Natural killer cell treated with Interleukin-12 subunit alpha and Interleukin-12 subunit beta and Interleukin-15 and Interleukin-18, amount 100 ng/mL, for 72 hours (primary cell): ENCODE measurements at regions not wholly inside any gene's neighbourhood (a gene's known extent, or its start where the extent isn't known, plus 50 kb on each side); places are given as distances from the start of the nearest gene placed in this dataset.
A peak's percentile ranks its signal among the peaks of the same experiment; 100 is the strongest.

Source experiments
- ATAC-seq, 2 donors: fragments of 150-1000 bp; cut with Tn5 transposase in 1 of 2; sonication (Bioruptor Pico), chemical (Tn5 transposase) in 1 of 2; 2 replicates each; pipeline ENCODE4 v1.10.0; 2021
- DNase-seq: peaks from one replicate; pipeline ENCODE4 v3.0.0; 2022; ENCODE audit warnings: low spot score
- H3K27ac Mint-ChIP-seq, 2 donors: 1 replicate in 1 of 2; 2 replicates in 1 of 2; pipeline ENCODE4 v1.8.0; 2022; ENCODE audit warnings: mixed read lengths in 2 of 2, mild to moderate bottlenecking in 1 of 2, moderate library complexity in 1 of 2
- H3K27me3 Mint-ChIP-seq, 2 donors: 1 replicate in 1 of 2; 2 replicates in 1 of 2; pipeline ENCODE4 v1.8.0; 2022; ENCODE audit warnings: mixed read lengths in 2 of 2
- H3K36me3 Mint-ChIP-seq: one replicate; pipeline ENCODE4 v1.8.0; 2022; ENCODE audit warnings: mixed read lengths
- H3K4me1 Mint-ChIP-seq, 2 donors: 1 replicate in 1 of 2; 2 replicates in 1 of 2; pipeline ENCODE4 v1.8.0; 2022; ENCODE audit warnings: low read depth in 2 of 2, mixed read lengths in 2 of 2, mild to moderate bottlenecking in 1 of 2
- H3K4me3 Mint-ChIP-seq: one replicate; pipeline ENCODE4 v1.8.0; 2022; ENCODE audit warnings: mixed read lengths
- H3K9me3 Mint-ChIP-seq: 2 replicates; pipeline ENCODE4 v1.8.0; 2022; ENCODE audit warnings: mixed read lengths

DNA sequence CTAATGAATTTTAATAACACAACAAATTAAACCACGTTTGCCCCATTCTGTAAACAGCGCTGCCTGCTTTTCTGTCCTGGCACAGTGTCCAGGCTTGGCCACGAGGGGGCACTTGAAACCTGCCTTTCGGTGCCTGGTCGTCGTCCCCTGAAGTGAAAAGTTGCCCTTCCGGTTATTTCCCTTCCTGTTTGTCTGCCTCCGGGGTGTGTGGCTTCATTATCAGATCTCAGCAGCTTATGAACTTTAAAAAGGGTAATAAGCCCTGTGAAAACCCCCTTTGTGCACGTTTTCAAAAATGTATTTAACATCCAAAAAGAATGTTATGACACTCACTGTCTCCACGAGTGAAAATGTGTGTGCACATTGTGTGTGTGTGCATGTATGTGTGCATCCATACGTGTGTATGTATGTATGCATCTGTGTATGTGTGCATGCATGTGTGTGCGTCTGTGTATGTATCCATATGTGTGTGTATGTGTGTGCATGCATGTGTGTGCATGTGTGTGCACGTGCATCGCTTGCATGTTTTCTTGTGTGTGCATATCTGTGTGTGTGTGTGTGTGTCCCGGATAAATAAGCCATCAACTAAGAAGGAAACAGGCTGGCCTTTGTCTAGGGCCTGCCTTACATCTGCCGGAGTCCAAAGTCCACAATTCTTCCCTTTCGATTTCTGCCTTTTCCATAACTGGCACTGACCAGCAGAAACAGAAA, 358.4 kb downstream of the THBS2 start:
- peak; percentile 82 for DNase-seq
- H3K9me3 Mint-ChIP-seq = no peaks in the 10 kb centered on the region
- peak overlapping the region; percentile 11 for H3K4me3 Mint-ChIP-seq
- peaks cover 3 to 8% of the 10 kb centered on the region in 2 donors for H3K27me3 Mint-ChIP-seq
- peaks cover 6 to 27% of the 10 kb centered on the region in 2 donors for H3K4me1 Mint-ChIP-seq
- peak; percentile 78 to 89 for ATAC-seq
- H3K36me3 Mint-ChIP-seq = no peaks in the 10 kb centered on the region
- H3K27ac Mint-ChIP-seq = peak overlapping the region in 1 of 2 donors; percentile 77

DNA sequence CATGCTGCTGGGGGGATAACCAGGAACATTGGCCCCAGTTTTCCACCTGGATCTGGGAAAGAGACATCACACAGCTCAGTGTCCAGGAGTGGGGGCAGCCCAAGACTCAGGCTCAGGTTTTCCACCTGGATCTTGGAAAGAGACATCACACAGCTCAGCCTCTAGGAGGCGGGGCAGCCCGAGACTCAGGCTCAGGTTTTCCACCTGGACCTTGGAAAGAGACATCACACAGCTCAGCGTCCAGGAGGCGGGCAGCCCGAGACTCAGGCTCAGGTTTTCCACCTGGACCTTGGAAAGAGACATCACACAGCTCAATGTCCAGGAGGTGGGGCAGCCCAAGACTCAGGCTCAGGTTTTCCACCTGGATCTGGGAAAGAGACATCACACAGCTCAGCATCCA, 361.6 kb downstream of the THBS2 start:
- no peak overlapping the region for H3K4me3 Mint-ChIP-seq
- DNase-seq (no peak), ATAC-seq (no peak)
- peaks cover 6 to 20% of the 10 kb centered on the region in 2 donors for H3K4me1 Mint-ChIP-seq
- no peaks in the 10 kb centered on the region for H3K9me3 Mint-ChIP-seq
- no peaks in the 10 kb centered on the region for H3K36me3 Mint-ChIP-seq
- H3K27ac Mint-ChIP-seq = no peak overlapping the region
- no peaks in the 10 kb centered on the region for H3K27me3 Mint-ChIP-seq

DNA sequence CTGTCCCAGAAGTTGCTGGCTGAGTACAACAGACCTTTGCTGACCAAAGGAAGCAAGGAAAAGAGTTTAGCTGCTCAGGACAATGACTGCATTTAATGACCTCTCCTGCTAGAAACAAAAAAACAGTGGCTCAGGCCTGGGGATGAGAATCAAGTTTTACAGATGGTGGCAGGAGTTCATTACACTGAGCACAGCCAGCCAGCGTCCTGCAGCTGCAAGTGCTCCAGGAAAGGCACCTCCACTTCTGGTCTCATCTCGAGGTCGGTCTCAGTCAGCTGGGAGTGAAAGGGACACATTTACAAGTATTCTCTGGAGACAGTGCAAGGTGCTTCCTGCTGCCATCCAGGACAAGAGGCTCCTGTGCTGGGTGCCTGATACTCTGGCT, 362.7 kb downstream of the THBS2 start:
- ATAC-seq = no peak
- Mint-ChIP-seq H3K9me3 (no peaks in the 10 kb centered on the region), H3K27ac (no peak overlapping the region), H3K36me3 (no peaks in the 10 kb centered on the region), H3K4me1 (peaks cover 6 to 10% of the 10 kb centered on the region in 2 donors), H3K4me3 (no peak overlapping the region), H3K27me3 (no peaks in the 10 kb centered on the region)
- no peak for DNase-seq

DNA sequence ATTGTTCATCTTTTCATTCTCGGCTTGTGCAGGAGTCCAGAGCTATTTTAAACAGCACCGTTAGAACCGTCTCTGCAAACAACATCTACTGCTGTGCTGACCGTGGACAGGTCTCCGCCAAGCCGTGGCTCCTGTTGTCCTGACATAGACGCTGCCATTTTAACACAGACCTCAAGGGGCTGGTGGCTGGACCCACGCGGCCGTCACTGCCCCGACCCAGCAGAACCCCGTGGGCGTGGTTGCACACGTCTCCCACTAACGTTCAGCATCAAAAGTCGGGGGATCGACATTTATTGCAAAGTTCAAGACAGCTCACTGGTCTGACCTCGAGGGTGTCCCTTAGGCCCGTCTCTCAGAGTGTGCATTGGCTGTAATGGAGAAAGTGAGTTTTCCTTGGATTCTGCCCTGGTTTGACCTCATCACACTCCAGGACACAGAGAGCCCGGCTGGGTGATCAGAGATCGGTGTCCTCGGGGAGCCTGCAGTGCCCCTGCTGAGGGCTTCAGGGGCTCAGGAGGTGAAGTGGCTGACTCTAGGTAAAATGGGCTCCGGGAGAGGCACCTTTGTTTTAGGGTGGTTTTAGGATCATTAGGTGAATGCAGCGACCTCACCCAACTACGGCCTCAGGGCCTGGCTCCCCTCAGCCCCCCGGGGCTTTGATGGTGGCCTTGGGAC, 363.2 kb downstream of the THBS2 start:
- DNase-seq (no peak), ATAC-seq (no peak)
- H3K4me3 Mint-ChIP-seq = no peak overlapping the region
- no peak overlapping the region for H3K27ac Mint-ChIP-seq
- H3K36me3 Mint-ChIP-seq = no peaks in the 10 kb centered on the region
- H3K27me3 Mint-ChIP-seq = no peaks in the 10 kb centered on the region
- H3K4me1 Mint-ChIP-seq = peaks cover 4 to 5% of the 10 kb centered on the region in 2 donors
- no peaks in the 10 kb centered on the region for H3K9me3 Mint-ChIP-seq

DNA sequence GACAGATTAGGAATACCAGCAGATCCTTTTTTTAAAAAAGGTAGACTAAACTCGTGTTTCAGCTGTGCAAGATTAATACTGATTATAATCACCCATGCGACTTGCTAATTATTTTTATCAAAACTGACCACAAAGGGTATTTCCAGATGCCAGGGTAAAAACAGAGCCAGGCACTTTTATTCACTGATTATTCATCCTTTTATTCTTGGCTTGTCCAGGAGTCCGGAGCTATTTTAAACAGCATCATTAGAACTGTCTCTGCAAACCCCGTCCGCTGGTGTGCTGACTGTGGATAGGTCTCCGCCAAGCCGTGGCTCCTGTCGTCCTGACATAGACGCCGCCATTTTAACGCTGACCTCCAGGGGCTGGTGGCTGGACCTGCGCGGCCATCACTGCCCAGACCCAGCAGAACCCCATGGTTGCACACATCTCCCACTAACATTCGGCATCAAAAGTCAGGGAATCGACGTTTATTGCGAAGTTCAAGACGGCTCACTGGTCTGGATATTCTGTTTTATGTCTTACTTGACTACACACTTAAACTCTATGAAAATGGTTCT, 364.8 kb downstream of the THBS2 start:
- Mint-ChIP-seq H3K36me3 (no peaks in the 10 kb centered on the region), H3K4me1 (peaks cover 6 to 10% of the 10 kb centered on the region in 2 donors), H3K9me3 (no peaks in the 10 kb centered on the region), H3K27ac (no peak overlapping the region), H3K4me3 (no peak overlapping the region), H3K27me3 (no peaks in the 10 kb centered on the region)
- DNase-seq = no peak
- ATAC-seq = no peak

DNA sequence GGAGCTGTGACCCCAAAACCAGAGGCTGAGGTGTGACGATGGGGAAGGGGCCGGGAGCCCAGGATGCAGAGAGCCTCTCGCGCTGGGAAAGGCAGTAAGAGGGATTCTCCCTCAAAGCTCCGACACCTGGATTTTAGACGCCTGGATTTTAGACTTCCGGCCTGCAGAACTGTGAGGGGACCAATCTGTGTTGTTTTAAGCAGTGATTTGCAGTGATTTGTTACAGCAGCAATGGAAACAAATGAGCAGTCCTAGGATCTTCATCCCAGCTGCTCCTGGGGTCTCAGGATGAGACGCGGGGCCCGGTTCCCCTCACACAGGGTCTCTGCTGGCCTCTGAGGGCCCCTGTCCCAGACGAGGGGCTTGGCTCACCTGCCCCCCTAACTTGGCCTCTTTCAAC, 365.5 kb downstream of the THBS2 start:
- H3K4me1 Mint-ChIP-seq = peaks cover 9 to 16% of the 10 kb centered on the region in 2 donors
- no peak overlapping the region for H3K4me3 Mint-ChIP-seq
- ATAC-seq = no peak
- no peaks in the 10 kb centered on the region for H3K36me3 Mint-ChIP-seq
- no peaks in the 10 kb centered on the region for H3K9me3 Mint-ChIP-seq
- H3K27ac Mint-ChIP-seq = no peak overlapping the region
- no peaks in the 10 kb centered on the region for H3K27me3 Mint-ChIP-seq
- no peak for DNase-seq

DNA sequence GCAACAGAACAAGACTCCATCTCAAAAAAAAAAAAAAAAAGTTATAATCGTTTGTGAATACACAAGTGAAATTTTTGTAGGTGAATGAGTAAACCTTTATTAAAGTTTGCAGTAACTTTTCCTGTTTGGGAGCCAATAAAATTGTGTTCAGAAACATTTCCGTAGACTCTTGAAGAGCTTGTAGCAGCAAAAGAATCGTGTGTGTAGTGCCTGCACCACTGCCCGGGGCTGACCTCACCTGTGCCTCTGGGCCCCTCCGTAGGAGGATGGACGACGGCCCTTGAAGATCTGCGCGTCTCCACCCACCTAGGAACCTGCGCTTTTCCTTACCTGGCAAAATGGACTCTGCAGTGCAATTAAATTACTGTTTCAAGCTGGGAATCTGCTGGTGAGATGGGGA, 366.0 kb downstream of the THBS2 start:
- H3K36me3 Mint-ChIP-seq = no peaks in the 10 kb centered on the region
- no peak overlapping the region for H3K4me3 Mint-ChIP-seq
- H3K9me3 Mint-ChIP-seq = no peaks in the 10 kb centered on the region
- ATAC-seq = no peak
- no peak for DNase-seq
- no peaks in the 10 kb centered on the region for H3K27me3 Mint-ChIP-seq
- peaks cover 9 to 21% of the 10 kb centered on the region in 2 donors for H3K4me1 Mint-ChIP-seq
- H3K27ac Mint-ChIP-seq = no peak overlapping the region

DNA sequence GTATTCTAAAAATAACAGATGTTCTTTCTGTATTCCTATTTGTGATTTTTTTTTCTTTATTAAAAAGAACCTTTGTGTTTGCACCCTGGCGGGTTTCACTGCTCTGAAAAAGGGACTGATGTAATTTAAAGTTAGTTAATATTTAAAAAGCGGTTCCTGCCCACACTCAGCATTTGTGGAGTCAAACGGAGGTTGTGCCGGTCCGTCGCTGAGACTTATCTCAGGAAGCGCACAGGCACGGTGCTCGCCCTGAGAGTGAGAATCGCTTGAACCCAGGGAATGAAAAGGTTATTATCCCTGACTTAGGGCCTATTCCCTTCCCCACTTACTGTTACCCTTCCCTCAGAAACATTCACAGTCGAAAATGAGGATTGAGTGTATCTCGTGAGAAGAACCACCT, 366.7 kb downstream of the THBS2 start:
- no peak for ATAC-seq
- H3K9me3 Mint-ChIP-seq = no peaks in the 10 kb centered on the region

DNA sequence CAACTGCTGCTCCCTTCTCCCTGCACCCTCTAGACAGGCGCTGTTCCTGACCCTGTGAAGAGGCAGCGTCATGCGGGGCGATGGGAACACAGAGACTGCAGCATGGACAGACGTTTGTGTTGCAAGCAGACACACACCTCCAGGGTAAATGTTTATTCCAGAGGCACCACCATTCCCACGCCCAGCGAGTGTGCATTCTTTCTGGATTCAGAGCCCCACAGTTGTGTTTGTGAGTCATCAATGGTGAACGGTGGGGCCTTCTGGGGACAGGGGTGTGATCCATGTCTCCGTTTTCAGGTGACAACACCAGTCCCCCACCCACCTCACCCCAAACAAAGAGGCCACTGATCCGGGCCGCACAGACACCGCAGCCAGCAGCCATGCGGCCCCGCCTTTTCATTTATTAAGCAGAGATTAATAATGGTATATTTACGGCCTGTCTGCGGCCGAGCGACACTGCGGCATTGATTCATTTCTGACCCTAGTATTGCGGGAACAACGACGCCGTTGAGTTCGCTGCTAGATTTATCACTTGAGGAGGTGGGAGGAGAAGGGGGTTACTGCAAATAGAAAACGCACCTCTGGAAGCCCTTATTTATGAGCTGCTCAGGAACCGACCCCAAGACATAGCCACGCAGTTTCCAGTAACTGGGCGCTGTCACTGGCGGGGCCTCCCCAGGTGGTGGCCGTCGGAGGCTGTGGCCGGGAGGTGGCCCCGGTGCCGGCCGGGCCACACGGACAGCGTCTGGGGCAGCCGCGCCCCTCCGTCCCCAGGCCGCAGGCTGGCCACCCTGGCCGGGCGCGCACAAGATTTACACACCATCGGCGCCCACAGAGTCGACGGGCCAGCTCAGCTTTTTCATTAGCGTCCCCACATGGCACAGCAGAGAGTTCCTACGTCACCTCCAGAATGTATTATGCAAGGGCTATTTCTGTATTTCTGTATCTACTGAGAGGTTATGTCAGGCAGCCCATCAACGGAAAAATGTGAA, 367.6 kb downstream of the THBS2 start:
- Mint-ChIP-seq H3K27ac (no peak overlapping the region), H3K4me3 (no peak overlapping the region), H3K36me3 (no peaks in the 10 kb centered on the region), H3K4me1 (peaks cover 9 to 25% of the 10 kb centered on the region in 2 donors), H3K27me3 (no peaks in the 10 kb centered on the region), H3K9me3 (no peaks in the 10 kb centered on the region)
- DNase-seq (no peak), ATAC-seq (no peak)

More for the DNA sequence above, 366.7 kb downstream of the THBS2 start:
- H3K27ac Mint-ChIP-seq = no peak overlapping the region
- no peak for DNase-seq
- H3K4me3 Mint-ChIP-seq = no peak overlapping the region
- H3K36me3 Mint-ChIP-seq = no peaks in the 10 kb centered on the region
- no peaks in the 10 kb centered on the region for H3K27me3 Mint-ChIP-seq
- H3K4me1 Mint-ChIP-seq = peaks cover 9 to 21% of the 10 kb centered on the region in 2 donors

DNA sequence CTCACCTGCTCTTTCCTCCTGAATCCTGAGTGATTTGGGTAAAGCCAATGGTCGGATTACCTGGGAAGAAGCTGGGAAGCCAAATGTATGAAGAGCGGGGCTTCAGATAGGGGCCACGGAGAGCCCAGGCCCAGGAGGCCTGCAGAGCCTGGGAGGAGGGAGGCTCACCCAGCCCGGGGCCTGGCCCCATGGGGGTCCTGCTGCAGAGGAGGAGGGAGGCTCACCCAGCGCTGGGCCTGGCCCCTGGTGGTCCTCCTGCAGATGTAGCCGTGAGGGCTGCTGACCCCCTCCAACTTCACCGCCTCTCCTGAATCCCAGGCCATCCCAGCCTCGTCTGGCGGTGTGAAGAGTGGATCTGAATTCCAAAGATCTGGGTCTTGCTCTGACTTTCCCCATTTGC, 368.4 kb downstream of the THBS2 start:
- Mint-ChIP-seq H3K4me1 (peaks cover 9 to 28% of the 10 kb centered on the region in 2 donors), H3K27ac (no peak overlapping the region), H3K9me3 (no peaks in the 10 kb centered on the region), H3K36me3 (no peaks in the 10 kb centered on the region), H3K4me3 (no peak overlapping the region), H3K27me3 (no peaks in the 10 kb centered on the region)
- no peak for ATAC-seq
- no peak for DNase-seq

DNA sequence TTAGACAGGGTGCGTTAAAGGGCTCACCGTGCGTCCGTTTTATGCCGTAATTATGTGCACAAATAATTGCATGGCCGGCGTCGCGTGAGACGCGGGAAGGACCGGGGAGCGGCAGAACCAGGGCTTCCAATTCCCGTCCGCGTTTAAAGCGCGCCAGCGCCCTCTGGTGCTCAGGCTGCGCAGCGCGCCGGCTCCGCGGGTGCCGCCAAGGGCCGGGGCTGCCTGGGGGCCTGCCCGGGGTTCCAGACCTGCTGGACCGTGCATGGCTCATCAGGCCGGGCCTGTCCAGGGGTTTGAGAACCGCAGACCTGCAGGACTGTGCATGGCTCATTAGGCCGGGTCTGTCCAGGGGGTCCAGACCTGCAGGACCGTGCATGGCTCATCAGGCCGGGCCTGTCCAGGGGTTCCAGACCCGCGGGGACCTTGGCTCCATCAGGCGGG, 369.0 kb downstream of the THBS2 start:
- no peaks in the 10 kb centered on the region for H3K27me3 Mint-ChIP-seq
- H3K4me1 Mint-ChIP-seq = peaks cover 9 to 28% of the 10 kb centered on the region in 2 donors
- H3K36me3 Mint-ChIP-seq = no peaks in the 10 kb centered on the region
- DNase-seq (peak; percentile 77), ATAC-seq (peak; percentile 68 to 93)
- H3K27ac Mint-ChIP-seq = peak overlapping the region in 1 of 2 donors; percentile 84
- peak overlapping the region; percentile 68 for H3K4me3 Mint-ChIP-seq
- H3K9me3 Mint-ChIP-seq = no peaks in the 10 kb centered on the region

DNA sequence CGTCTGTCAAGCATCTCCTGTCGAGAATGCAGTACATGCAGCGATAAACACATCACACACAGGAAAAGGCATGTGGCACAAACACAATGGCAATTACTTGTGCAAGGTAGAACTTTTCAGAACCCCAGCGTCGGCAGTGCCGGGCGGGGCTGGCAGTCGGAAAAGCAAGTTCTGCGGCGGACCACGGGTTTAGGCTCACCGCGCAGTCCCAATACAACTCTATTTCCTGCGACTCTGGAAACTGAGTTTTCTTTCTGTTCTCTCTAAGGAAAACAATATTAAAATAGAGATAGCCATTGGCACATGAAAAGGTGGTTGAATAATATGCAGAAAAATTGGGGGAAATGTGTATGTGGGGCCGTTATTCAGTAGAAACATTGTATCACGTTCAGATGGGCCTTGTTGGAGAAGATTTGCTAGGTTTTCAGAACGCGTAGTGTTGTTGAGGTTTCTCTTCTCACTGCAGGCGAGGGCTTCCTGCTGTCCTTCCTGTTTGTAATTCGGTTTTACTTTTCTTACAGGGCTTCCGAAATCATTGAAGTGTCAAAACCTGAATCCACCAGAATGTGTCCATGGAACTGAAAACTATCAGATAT, 369.5 kb downstream of the THBS2 start:
- no peak for DNase-seq
- Mint-ChIP-seq H3K4me1 (peaks cover 9 to 28% of the 10 kb centered on the region in 2 donors), H3K27ac (peak overlapping the region in 1 of 2 donors; percentile 84), H3K27me3 (no peaks in the 10 kb centered on the region), H3K36me3 (no peaks in the 10 kb centered on the region), H3K4me3 (peak overlapping the region; percentile 68), H3K9me3 (no peaks in the 10 kb centered on the region)
- ATAC-seq = peak in 1 of 2 donors; percentile 79

DNA sequence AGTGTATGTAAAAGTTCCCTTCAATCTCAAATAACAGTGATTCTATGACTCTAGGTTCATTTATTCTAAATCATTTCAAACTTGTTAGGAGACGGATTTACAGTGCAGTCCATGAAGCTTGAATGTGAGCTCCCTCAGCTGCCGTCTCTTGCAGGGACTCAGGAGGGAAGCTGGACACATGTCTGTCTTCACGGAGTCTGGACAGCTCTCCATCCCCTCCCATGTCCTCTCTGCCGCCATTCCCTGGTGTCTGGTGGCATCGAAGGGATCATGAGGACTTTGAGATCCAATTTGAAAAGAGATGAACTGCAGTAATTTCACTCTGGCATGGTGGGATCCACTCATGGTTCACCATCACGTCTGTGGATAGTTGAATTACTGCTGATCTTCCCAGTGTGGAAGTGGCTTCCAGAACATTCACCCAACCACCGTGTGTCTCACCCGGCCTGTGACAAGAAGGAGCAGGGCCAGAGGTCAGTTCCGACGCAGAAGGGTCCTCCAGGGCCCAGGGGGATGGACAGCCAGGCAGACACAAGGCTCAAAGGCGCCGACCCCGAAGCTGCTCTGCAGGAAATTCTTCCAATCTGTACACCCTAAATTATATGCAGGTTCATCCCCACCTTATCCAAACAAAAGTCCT, 370.1 kb downstream of the THBS2 start:
- Mint-ChIP-seq H3K4me1 (peaks cover 9 to 28% of the 10 kb centered on the region in 2 donors), H3K9me3 (no peaks in the 10 kb centered on the region), H3K36me3 (no peaks in the 10 kb centered on the region), H3K4me3 (no peak overlapping the region), H3K27me3 (no peaks in the 10 kb centered on the region), H3K27ac (peak overlapping the region in 1 of 2 donors; percentile 84)
- ATAC-seq = no peak
- DNase-seq = no peak
